ENCODE measurements at regions not wholly inside any gene's neighbourhood (a gene's known extent, or its start where the extent isn't known, plus 50 kb on each side); places are given as distances from the start of the nearest gene placed in this dataset.

- no peak for DNase-seq (ENCODE audit: low spot score)
These were observed 1377.6 kb upstream of the PIK3C3 start for GRCh38 chr18:40577239-40577980.

GRCh38 chr18:40576507-40577115 is 1378.4 kb upstream of the PIK3C3 start:
- DNase-seq (ENCODE audit: low spot score) = no peak

- no peak for DNase-seq (ENCODE audit: low spot score)
These were observed 1384.4 kb upstream of the PIK3C3 start for GRCh38 chr18:40570615-40571014.

GRCh38 chr18:40569605-40570004 is 1385.4 kb upstream of the PIK3C3 start:
- DNase-seq (ENCODE audit: low spot score) = no peak

GRCh38 chr18:40566510-40566844 is 1388.6 kb upstream of the PIK3C3 start:
- DNase-seq (ENCODE audit: low spot score) = no peak

GRCh38 chr18:40565805-40566509 is 1389.1 kb upstream of the PIK3C3 start:
- no peak for DNase-seq (ENCODE audit: low spot score)

GRCh38 chr18:40559556-40559955 is 1395.5 kb upstream of the PIK3C3 start:
- DNase-seq (ENCODE audit: low spot score) = no peak

GRCh38 chr18:40558706-40559392 is 1396.2 kb upstream of the PIK3C3 start:
- DNase-seq (ENCODE audit: low spot score) = no peak

GRCh38 chr18:40555914-40556313 is 1399.1 kb upstream of the PIK3C3 start:
- DNase-seq (ENCODE audit: low spot score) = no peak

GRCh38 chr18:40553029-40553428 is 1402.0 kb upstream of the PIK3C3 start:
- DNase-seq (ENCODE audit: low spot score) = no peak

GRCh38 chr18:40546875-40547274 is 1408.2 kb upstream of the PIK3C3 start:
- DNase-seq (ENCODE audit: low spot score) = no peak

GRCh38 chr18:40534723-40535122 is 1420.3 kb upstream of the PIK3C3 start:
- no peak for DNase-seq (ENCODE audit: low spot score)

GRCh38 chr18:40532046-40532445 is 1423.0 kb upstream of the PIK3C3 start:
- DNase-seq (ENCODE audit: low spot score) = no peak

- no peak for DNase-seq (ENCODE audit: low spot score)
These were observed 1424.0 kb upstream of the PIK3C3 start for GRCh38 chr18:40531051-40531450.

- no peak for DNase-seq (ENCODE audit: low spot score)
These were observed 1425.6 kb upstream of the PIK3C3 start for GRCh38 chr18:40529478-40529877.

GRCh38 chr18:40524881-40525280 is 1430.2 kb upstream of the PIK3C3 start:
- no peak for DNase-seq (ENCODE audit: low spot score)

GRCh38 chr18:40523287-40523686 is 1431.7 kb upstream of the PIK3C3 start:
- DNase-seq (ENCODE audit: low spot score) = no peak

GRCh38 chr18:40501026-40501425 is 1454.0 kb upstream of the PIK3C3 start:
- DNase-seq (ENCODE audit: low spot score) = no peak

- no peak for DNase-seq (ENCODE audit: low spot score)
These were observed 1460.4 kb upstream of the PIK3C3 start for GRCh38 chr18:40494603-40495002.

- DNase-seq (ENCODE audit: low spot score) = no peak
These were observed 1461.7 kb upstream of the PIK3C3 start for GRCh38 chr18:40493316-40493715.

GRCh38 chr18:40489301-40489700 is 1465.7 kb upstream of the PIK3C3 start:
- DNase-seq (ENCODE audit: low spot score) = no peak

- DNase-seq (ENCODE audit: low spot score) = no peak
These were observed 1469.7 kb upstream of the PIK3C3 start for GRCh38 chr18:40485318-40485717.
